ENCODE measurements at regions not wholly inside any gene's neighbourhood (a gene's known extent, or its start where the extent isn't known, plus 50 kb on each side); places are given as distances from the start of the nearest gene placed in this dataset.
A peak's percentile ranks its signal among the peaks of the same experiment; 100 is the strongest.
"Not testable (repeated sequence)": the region's sequence is repeated elsewhere in the genome, so short reads cannot be mapped to it uniquely, and the experiment has no call there.

DNA sequence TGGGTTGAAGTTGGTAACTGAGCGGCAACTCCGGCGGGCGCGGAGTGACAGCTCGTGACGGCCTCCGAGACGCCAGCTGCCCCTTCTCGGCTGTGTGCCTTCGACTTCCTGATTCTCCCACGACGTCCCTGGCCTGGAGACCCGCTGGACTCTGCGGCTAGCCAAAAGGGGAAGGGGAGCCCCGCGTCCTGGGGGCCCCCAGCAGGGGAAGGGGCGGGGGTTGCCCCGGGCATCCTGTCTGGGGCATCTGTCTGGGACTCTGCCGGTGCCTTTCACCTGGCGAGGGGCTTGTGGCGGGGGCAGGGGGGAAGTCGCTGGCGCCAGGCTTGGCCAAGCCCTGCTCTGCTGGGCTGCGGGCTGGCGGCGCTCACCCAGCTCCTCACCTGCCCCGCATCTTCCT is 129.5 kb upstream of the HMX1 start:
- not testable (repeated sequence) for H3K36me3 Mint-ChIP-seq (ENCODE audit: insufficient read depth in 2 of 2); H3K27ac Mint-ChIP-seq; DNase-seq; ATAC-seq (replicated peaks in 1 of 2); H3K9me3 Mint-ChIP-seq; H3K4me1 Mint-ChIP-seq (ENCODE audit: low read depth)
- H3K27me3 Mint-ChIP-seq (ENCODE audit: low read depth) = peaks cover 31% of the 10 kb centered on the region
- peak overlapping the region in 1 of 2 donors; percentile 45 for H3K4me3 Mint-ChIP-seq

DNA sequence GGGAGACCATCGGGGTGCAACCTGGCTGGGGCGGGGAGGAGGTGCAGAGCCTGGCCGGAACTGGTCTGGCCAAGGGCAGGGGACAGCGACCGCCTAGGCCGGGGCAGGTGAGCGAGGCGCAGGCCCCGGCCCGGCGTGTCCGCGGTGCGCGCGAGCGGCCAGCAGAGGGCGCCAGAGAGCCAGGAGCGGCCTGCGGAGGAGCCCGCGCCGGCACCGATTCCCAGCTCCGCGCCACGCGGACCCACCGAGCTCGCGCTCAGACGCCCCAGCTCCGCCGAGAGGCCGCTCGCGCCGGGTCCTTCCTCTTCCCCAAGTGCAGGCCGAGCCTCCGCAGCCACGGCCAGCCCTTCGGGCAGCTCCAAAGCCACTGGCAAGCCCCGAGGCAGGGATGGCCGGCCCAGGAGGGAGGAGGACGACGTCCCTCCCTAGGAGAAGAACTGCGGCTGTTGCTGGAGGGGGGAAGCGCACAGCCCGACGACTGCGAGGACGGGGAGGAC is 128.9 kb upstream of the HMX1 start:
- ATAC-seq (replicated peaks in 1 of 2) (peak; percentile 37 to 38), DNase-seq (peak; percentile 64 to 66)
- H3K36me3 Mint-ChIP-seq (ENCODE audit: insufficient read depth in 2 of 2); H3K4me1 Mint-ChIP-seq (ENCODE audit: low read depth); H3K27ac Mint-ChIP-seq; H3K9me3 Mint-ChIP-seq: not testable (repeated sequence)
- H3K4me3 Mint-ChIP-seq = peak overlapping the region; percentile 44 to 47
- peaks cover 27% of the 10 kb centered on the region for H3K27me3 Mint-ChIP-seq (ENCODE audit: low read depth)

DNA sequence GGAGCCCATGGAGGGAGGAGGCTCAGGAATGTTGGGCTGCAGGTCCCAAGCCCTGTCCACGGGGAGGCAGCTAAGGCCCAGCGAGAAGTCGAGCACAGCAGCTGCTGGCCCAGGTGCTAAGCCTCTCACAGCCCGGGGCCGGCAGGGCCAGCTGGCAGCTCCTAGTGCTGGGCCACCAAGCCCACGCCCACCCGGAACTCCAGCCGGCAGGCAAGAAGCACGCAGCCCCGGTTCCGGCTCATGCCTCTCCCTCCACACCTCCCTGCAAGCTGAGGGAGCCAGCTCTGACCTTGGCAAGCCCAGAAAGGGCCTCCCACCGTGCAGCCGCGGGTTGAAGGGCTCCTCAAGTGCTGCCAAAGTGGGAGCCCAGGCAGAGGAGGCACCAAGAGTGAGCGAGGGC is 121.3 kb upstream of the HMX1 start:
- not testable (repeated sequence) for H3K9me3 Mint-ChIP-seq; ATAC-seq (replicated peaks in 1 of 2); H3K27ac Mint-ChIP-seq; H3K27me3 Mint-ChIP-seq (ENCODE audit: low read depth); H3K4me3 Mint-ChIP-seq; H3K36me3 Mint-ChIP-seq (ENCODE audit: insufficient read depth in 2 of 2); H3K4me1 Mint-ChIP-seq (ENCODE audit: low read depth); DNase-seq

DNA sequence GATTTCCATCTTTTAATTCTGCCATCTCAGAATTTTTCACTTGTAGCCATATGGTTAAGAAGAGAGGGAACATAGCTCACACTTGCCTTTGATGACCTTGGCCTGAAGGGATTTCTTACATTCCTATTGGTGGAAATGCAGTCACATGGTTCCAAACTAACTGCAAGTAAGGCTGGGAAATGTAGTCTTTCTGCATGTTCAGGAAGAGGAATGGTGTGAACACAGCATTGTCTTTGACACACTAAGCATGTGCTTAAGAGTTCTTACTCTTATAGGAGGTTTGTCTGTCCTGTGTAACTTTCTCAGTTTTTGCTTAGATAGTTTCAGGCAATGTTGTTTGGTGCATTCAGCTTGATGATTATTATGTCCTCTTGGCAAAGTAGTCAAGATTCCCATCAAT is 119.8 kb upstream of the HMX1 start:
- H3K27me3 Mint-ChIP-seq (ENCODE audit: low read depth); H3K27ac Mint-ChIP-seq; ATAC-seq (replicated peaks in 1 of 2); H3K4me3 Mint-ChIP-seq; H3K4me1 Mint-ChIP-seq (ENCODE audit: low read depth); DNase-seq; H3K9me3 Mint-ChIP-seq; H3K36me3 Mint-ChIP-seq (ENCODE audit: insufficient read depth in 2 of 2): not testable (repeated sequence)

DNA sequence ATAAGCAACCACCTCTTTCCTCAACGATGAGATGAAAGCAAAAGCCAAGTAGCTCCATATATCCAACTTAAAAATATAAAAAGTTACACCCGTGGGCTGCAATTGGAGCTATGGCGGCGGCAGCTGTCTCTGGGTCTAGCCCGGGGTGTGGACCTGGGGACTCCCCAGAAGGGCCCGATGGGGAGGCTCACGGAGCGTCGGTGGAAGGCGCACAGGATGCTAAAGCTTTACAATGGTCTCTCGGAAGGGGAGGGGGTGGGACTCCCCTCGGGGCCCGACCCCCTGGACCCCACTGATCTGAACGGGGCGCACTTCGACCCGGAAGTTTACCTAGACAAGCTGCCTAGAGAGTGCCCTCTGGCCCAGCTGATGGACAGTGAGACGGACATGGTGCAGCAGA is 118.7 kb upstream of the HMX1 start:
- not testable (repeated sequence) for H3K4me3 Mint-ChIP-seq; H3K36me3 Mint-ChIP-seq (ENCODE audit: insufficient read depth in 2 of 2); H3K27ac Mint-ChIP-seq; H3K27me3 Mint-ChIP-seq (ENCODE audit: low read depth); H3K4me1 Mint-ChIP-seq (ENCODE audit: low read depth); DNase-seq; H3K9me3 Mint-ChIP-seq; ATAC-seq (replicated peaks in 1 of 2)

DNA sequence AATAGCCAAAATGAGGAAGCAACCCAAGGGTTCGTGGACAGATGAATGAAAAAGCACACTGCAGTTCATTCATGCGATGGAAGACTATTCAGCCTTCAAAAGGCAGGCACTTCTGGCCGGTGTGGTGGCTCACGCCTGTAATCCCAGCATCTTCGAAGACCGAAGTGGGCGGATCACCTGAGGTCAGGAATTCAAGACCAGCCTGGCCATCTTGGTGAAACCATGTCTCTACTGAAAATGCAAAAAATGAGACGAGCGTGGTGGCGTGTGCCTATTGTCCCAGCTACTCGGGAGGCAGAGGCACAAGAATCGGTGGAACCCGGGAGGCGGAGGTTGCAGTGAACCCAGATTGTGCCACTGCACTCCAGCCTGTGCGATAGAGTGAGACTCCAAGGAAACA is 114.1 kb upstream of the HMX1 start:
- not testable (repeated sequence) for DNase-seq; H3K36me3 Mint-ChIP-seq (ENCODE audit: insufficient read depth in 2 of 2); H3K27me3 Mint-ChIP-seq (ENCODE audit: low read depth); ATAC-seq (replicated peaks in 1 of 2); H3K4me1 Mint-ChIP-seq (ENCODE audit: low read depth); H3K27ac Mint-ChIP-seq; H3K4me3 Mint-ChIP-seq; H3K9me3 Mint-ChIP-seq

DNA sequence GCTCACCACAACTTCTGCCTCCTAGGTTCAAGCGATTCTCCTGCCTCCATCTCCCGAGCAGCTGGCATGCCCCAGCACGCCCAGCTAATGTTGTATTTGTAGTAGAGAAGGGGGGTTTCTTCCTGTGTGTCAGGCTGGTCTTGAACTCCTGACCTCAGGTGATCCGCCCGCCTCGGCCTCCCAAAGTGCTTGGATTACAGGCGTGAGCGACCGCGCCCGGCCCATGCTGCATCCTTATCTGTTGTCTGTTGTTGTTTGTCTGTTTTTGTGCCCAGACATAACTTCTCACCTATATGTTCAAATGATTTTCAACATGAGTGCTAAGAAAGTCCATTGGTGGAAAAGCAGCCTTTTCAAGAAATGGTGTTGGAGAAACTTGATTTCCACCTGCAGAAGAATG is 113.0 kb upstream of the HMX1 start:
- H3K4me1 Mint-ChIP-seq (ENCODE audit: low read depth); ATAC-seq (replicated peaks in 1 of 2); H3K27ac Mint-ChIP-seq; H3K4me3 Mint-ChIP-seq; H3K9me3 Mint-ChIP-seq; H3K36me3 Mint-ChIP-seq (ENCODE audit: insufficient read depth in 2 of 2); H3K27me3 Mint-ChIP-seq (ENCODE audit: low read depth); DNase-seq: not testable (repeated sequence)

DNA sequence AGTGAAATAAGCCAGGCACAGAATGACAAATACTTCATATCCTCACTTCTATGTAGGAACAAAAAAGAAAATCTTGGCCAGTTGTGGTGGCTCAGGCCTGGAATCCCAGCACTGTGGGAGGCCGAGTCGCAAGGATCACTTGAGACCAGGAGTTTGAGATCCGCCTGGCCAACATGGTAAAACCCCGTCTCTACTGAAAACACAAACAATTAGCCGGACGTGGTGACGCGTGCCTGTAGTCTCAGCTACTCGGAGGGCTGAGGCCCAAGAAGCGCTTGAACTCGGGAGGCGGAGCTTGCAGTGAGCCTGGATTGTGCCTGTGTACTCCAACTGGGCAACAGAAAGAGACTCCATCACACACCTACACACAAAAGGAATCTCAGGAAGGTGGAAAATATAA is 112.3 kb upstream of the HMX1 start:
- H3K36me3 Mint-ChIP-seq (ENCODE audit: insufficient read depth in 2 of 2); H3K9me3 Mint-ChIP-seq; DNase-seq; ATAC-seq (replicated peaks in 1 of 2); H3K27ac Mint-ChIP-seq; H3K27me3 Mint-ChIP-seq (ENCODE audit: low read depth); H3K4me3 Mint-ChIP-seq; H3K4me1 Mint-ChIP-seq (ENCODE audit: low read depth): not testable (repeated sequence)

DNA sequence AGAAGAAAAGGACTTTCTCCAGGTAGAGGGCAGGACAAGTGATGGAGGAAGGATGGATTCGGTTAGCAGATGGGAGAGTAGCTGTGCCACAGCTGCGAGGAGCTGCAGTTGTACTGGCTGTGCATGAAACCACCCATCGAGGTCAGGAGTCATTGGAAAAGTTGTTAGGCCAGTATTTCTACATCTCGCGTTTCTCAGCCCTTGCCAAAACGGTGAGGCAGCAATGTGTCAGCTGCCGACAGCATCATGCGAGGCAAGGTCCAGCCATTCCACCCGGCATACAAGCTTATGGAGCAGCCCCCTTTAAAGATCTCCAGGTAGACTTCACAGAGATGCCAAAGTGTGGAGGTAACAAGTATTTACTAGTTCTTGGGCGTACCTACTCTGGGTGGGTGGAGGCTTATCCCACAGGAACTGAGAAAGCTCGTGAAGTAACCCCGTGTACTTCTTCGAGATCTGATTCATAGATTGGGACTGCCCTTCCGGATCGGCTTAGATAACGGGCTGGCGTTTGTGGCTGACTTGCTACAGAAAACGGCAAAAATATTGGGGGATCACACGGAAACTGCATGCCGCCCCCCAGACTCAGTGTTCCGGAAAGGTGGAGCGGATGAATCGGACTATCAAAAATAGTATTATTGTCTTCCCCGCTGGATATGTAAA is 105.0 kb upstream of the HMX1 start:
- not testable (repeated sequence) for ATAC-seq (replicated peaks in 1 of 2); H3K4me3 Mint-ChIP-seq; H3K27me3 Mint-ChIP-seq (ENCODE audit: low read depth); H3K9me3 Mint-ChIP-seq; H3K4me1 Mint-ChIP-seq (ENCODE audit: low read depth); DNase-seq; H3K36me3 Mint-ChIP-seq (ENCODE audit: insufficient read depth in 2 of 2); H3K27ac Mint-ChIP-seq

DNA sequence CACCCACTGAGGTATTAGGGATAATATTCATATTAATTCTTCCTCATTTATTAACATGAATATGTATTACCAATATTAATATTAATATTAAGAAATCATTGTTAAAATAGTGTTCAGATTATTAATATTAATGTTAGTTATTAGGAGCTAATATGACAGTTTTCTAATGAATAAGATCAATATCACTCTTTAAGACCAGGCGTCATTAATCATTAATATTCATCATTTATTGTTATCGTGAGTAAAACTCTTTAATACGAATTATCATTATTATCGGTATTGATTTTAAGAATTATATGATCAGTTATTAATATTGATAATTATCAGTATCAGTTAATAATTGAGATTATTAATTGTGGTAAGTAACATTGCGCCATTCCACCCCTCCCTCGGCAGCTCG is 101.0 kb upstream of the HMX1 start:
- H3K27ac Mint-ChIP-seq; H3K9me3 Mint-ChIP-seq; H3K27me3 Mint-ChIP-seq (ENCODE audit: low read depth); H3K4me1 Mint-ChIP-seq (ENCODE audit: low read depth); DNase-seq; H3K36me3 Mint-ChIP-seq (ENCODE audit: insufficient read depth in 2 of 2); H3K4me3 Mint-ChIP-seq; ATAC-seq (replicated peaks in 1 of 2): not testable (repeated sequence)

DNA sequence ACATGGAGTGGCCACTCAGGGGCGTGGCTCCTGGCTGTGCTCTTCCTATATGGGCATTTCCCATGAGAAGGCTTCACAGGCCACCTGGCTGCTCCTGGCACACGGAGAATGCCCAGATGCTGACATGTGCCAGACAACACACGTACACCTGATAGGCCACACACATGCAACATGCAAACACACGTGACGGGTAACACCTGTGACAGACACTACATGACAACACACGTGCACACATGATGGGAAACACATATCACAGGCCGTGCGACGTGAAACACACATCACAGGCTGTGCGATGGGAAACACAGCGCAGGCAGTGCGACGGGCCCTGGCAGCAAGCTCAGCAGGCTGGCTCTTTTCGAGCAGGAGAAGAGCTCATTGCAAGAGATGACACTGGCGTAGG is 94.3 kb upstream of the HMX1 start:
- H3K36me3 Mint-ChIP-seq (ENCODE audit: insufficient read depth in 2 of 2); H3K27ac Mint-ChIP-seq; H3K4me3 Mint-ChIP-seq; H3K4me1 Mint-ChIP-seq (ENCODE audit: low read depth); ATAC-seq (replicated peaks in 1 of 2); DNase-seq; H3K9me3 Mint-ChIP-seq: not testable (repeated sequence)
- H3K27me3 Mint-ChIP-seq (ENCODE audit: low read depth) = peaks cover 11% of the 10 kb centered on the region

DNA sequence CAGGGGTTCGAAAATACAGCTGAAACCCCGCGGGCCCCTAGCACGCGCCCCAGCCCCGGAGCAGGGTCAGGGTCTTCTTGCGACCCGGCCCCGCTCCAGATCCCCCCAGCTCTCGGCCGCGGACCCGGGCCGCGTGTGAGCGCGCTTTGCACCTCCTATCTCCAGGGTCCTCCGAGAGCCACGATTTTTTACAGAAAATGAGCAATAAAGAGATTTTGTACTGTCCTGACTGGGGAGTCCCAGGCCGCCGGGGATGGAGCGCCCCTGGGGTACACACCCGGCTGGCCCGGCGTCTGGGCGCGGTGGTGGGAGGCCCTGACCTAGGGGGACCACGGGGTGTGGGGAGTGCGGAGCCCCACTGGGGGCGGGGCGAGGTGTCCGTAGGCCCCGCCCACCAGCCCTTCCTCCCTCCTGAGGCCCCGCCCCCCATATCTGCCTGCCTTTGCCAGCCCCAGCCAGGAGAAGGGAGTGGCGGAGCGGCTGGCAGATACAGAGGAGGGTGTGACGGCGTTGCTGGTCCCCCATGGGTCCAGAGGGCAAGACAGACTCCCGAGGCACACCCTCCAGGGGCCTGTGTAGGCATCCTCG is 92.7 kb upstream of the HMX1 start:
- not testable (repeated sequence) for H3K4me1 Mint-ChIP-seq (ENCODE audit: low read depth); H3K9me3 Mint-ChIP-seq; H3K4me3 Mint-ChIP-seq; H3K27ac Mint-ChIP-seq; H3K36me3 Mint-ChIP-seq (ENCODE audit: insufficient read depth in 2 of 2); ATAC-seq (replicated peaks in 1 of 2)
- DNase-seq = peak; percentile 4 to 11
- H3K27me3 Mint-ChIP-seq (ENCODE audit: low read depth) = peaks cover 11% of the 10 kb centered on the region

DNA sequence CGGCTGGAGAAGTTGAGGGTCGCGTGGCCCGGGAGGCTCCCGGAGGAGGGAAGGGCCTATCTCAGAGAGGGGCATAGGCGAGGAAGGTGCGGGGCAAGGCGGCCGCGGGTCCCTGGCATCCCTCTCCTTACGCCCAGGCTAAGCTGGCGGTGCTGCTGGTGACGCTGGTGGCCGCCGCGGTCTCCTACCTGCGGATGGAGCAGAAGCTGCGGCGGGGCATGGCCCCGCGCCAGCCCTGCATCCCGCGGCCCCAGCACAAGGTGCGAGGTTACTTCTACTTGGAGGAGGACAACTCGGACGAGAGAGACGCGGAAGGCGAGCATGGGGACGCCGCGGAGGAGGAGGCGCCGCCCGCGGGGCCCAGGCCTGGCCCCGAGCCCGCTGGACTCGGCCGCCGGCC is 91.9 kb upstream of the HMX1 start:
- H3K9me3 Mint-ChIP-seq; H3K27ac Mint-ChIP-seq; H3K36me3 Mint-ChIP-seq (ENCODE audit: insufficient read depth in 2 of 2); DNase-seq; ATAC-seq (replicated peaks in 1 of 2); H3K4me1 Mint-ChIP-seq (ENCODE audit: low read depth): not testable (repeated sequence)
- peaks cover 11% of the 10 kb centered on the region for H3K27me3 Mint-ChIP-seq (ENCODE audit: low read depth)
- H3K4me3 Mint-ChIP-seq = peak overlapping the region in 1 of 2 donors; percentile 16

DNA sequence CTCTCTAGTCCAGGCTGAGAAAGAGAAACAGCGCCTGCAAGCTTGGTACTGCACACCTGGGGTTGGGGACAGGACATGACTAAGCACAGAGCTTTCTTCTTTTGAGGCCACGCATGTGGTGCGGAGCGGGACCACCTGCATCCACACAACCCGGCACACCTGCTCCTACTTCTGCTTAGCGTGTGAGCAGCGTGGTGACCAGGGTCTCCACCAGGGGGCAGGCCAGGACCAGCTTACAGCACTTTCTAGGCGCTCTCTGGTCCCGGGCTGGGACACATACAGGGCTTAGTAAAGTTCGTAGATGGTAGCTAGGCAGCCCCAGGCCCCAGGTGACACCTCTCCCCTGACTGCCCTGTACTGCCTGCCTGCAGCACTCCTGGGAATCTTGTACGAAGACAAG is 89.7 kb upstream of the HMX1 start:
- H3K4me1 Mint-ChIP-seq (ENCODE audit: low read depth); H3K9me3 Mint-ChIP-seq; H3K36me3 Mint-ChIP-seq (ENCODE audit: insufficient read depth in 2 of 2); H3K27ac Mint-ChIP-seq; ATAC-seq (replicated peaks in 1 of 2); H3K4me3 Mint-ChIP-seq: not testable (repeated sequence)
- H3K27me3 Mint-ChIP-seq (ENCODE audit: low read depth) = peaks cover 11% of the 10 kb centered on the region
- peak; percentile 72 to 75 for DNase-seq
